HG03558 (cell line): ENCODE measurements at regions not wholly inside any gene's neighbourhood (a gene's known extent, or its start where the extent isn't known, plus 50 kb on each side); places are given as distances from the start of the nearest gene placed in this dataset.
"Not testable (repeated sequence)": the region's sequence is repeated elsewhere in the genome, so short reads cannot be mapped to it uniquely, and the experiment has no call there.

Source experiments
- ATAC-seq: cut with Tn5 transposase; IDR thresholded peaks from one replicate; pipeline ENCODE4 v1.9.1; 2021; ENCODE audit warnings: moderate number of reproducible peaks; ENCODE audit not compliant: unreplicated experiment; ENCODE audit errors: extremely low read depth

DNA sequence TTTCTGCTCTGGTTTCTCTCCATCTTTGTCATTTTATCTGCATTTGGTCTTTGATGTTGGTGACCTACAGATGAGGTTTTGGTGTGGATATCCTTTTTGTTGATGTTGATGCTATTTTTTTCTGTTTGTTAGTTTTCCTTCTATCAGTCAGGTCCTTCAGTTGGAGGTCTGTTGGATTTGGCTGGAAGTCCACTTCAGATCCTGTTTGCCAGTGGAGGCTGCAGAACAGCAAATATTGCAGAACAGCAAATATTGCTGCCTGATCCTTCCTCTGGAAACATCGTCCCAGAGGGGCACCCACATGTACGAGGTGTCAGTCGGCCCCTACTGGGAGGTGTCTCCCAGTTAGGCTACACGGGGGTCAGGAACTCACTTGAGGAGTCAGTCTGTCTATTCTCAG is 265.4 kb upstream of the SYNCRIP start:
- ATAC-seq = not testable (repeated sequence)

DNA sequence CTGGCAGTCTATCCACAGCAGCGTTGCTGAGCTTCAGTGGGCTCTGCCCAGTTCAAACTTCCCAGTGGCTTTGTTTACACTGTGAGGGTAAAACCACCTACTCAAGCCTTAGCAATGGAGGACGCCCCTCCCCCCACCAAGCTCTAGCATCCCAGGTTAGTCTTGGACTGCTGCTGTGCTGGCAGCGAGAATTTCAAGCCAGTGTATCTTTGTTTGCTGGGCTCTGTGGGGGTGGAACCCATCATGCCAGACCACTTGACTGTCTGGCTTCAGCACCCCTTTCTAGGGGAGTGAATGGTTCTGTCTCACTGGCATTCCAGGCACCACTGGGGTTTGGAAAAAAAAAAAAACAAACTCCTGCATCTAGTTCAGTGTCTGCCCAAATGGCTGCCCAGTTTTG is 249.7 kb upstream of the SYNCRIP start:
- no peak for ATAC-seq

- no peak for ATAC-seq
These were observed 244.8 kb upstream of the SYNCRIP start for GRCh38 chr6:85887461-85887860.

DNA sequence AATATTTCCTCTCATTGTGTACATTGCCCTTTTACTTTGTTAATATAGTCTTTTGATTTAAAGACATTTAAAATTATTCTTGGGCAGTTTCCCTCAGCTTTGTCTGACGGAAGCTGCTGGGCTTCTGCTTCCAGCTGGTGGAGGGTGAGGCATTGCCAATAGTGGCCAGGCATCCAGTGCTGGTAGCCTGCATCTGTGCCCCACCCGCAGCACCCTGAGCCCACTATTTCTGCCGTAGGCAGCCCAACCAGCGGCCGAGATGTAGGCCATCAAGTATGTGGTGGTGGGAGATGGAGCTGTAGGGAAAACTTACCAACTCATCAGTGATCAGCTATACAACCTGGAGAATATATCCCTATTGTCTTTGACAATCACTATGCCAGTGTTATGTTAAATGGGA is 226.0 kb upstream of the SYNCRIP start:
- ATAC-seq = no peak

GRCh38 chr6:85867595-85867994 is 224.9 kb upstream of the SYNCRIP start:
- no peak for ATAC-seq

DNA sequence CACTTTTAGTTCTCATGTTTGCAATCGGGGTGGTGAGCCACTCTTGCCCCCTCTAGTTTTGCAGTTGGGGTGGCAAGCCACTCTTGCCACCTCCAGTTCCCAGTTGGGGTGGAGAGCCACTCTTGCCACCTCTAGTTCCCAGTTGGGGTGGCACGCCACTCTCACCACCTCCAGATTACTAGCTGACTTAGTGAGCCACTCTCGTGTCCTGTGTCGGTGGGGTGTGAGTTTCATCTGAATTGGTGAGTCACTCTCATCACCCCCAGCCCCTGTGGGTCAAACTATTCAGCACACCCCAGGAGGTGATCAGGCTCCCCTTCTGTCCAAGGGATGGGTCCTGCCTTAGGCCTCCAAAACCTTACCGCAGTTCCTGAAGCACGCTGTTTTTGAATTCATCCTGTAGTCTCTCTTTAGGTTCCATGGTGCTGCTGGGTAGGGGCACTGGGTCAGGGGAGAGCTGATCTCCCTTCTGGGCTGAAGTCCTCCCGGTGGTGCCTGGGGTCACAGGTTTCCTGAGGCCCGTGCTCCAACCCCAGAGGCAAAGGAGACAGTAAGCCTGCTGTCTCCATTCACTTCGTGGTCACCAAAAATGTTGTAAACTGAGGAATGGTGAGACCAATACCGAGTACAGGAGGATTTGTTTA is 224.2 kb upstream of the SYNCRIP start:
- no peak for ATAC-seq

GRCh38 chr6:85866370-85866730 is 223.7 kb upstream of the SYNCRIP start:
- ATAC-seq = no peak

DNA sequence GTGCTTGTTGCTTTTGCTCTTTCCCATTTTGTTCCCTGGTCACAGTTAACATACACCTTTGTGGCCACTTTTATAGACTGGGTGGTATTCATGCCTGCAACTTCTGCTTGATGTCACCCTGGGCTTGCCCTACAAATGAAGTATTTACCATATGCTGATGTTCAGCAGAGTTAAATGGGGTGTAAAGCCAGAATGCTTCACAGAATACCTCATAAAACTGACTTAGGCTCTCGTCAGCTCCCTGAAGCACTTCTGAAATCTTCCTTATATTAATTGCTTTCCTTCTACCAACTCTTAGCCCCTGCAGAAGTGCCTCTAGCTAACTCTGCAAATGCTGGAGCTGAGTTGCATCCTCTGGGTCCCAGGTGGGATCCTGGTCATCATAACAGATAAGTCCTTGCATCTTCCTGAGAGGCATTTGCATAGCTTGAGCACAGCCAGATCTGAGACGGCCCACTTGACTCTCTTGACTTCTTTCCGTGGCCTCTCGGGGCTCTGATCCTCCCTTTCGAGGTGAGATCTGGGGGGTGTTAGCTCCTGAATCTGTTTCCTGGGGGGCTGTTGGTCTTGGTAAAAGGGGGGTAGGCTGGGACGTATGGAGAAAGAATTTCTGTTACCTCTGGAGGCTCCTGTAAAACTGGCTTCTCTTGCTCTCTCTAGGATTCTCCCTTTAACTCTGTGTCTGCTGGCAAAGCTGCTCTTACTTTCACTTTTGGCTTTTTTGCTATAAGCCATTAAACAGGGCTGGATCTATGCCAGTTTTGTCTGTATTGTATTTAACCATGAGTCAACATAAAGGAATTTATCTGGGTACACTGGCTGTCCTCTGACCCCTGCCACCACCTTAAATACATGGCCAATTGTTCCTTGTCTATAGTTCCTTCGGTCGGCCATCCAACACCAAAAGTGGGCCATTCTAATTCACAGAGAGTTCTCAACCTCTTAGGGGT is 223.0 kb upstream of the SYNCRIP start:
- ATAC-seq = no peak

- ATAC-seq = no peak
These were observed 222.0 kb upstream of the SYNCRIP start for GRCh38 chr6:85864453-85865401.

DNA sequence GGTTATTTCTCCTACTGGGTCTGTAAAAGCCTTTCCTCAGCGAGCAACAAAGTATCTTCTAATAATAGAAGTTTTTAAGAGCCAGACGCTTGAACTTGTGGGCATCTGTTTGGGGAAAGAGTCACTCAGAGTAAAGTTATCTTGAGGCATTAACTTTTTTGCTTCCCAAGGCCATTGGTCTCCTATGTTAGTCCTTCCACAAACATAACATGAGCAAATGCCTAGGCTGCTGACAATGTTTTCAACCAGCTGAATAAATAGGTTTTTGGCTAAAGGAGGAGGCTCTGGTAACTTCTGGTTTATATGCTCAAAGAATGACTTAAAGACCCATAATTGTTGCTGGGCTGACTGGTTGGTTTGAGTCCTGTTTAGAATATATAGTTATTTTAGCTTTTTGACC is 213.5 kb upstream of the SYNCRIP start:
- ATAC-seq = no peak

DNA sequence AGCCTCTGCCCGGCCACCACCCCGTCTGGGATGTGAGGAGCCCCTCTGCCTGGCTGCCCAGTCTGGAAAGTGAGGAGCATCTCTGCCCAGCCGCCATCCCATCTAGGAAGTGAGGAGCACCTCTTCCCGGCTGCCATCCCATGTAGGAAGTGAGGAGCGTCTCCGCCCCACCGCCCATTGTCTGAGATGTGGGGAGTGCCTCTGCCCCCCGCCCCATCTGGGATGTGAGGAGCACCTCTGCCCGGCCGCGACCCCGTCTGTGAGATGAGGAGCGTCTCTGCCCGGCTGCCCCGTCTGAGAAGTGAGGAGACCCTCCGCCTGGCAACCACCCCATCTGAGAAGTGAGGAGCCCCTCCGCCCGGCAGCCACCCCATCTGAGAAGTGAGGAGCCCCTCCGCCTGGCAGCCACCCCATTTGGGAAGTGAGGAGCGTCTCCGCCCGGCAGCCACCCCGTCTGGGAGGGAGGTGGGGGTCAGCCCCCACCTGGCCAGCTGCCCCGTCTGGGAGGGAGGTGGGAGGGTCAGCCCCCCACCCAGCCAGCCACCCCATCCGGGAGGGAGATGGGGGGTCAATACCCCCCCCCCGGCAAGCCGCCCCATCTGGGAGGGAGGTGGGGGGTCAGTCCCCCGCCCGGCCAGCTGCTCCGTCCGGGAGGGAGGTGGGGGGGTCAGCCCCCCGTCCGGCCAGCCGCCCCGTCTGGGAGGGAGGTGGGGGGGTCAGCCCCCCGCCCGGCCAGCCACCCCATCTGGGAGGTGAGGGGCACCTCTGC is 195.8 kb upstream of the SYNCRIP start:
- not testable (repeated sequence) for ATAC-seq

GRCh38 chr6:85828973-85829372 is 186.3 kb upstream of the SYNCRIP start:
- ATAC-seq = no peak

- ATAC-seq = no peak
These were observed 184.3 kb upstream of the SYNCRIP start for GRCh38 chr6:85826997-85827396.

- ATAC-seq = no peak
These were observed 181.6 kb upstream of the SYNCRIP start for GRCh38 chr6:85824329-85824728.

DNA sequence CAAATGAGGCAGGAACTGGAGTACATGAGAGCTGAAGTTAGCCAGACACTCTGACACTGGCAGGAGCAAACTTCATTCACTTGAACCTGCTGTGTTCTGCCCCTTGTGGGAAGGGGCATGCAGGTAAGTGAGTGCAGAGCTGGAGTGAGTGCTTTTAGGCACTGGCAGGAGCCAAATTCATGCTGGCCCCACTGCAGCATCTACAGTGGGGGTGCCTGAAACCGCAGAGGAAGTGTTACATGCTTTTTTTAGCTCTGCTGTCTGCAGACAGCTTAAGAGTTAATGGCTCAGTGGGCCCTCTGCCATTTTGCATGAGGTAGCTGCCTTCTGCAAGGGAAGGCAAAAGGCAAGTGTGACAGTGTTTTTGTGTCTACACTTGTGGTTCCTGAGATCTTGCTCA is 167.9 kb upstream of the SYNCRIP start:
- ATAC-seq = no peak

- ATAC-seq = no peak
These were observed 161.0 kb upstream of the SYNCRIP start for GRCh38 chr6:85803721-85804120.

DNA sequence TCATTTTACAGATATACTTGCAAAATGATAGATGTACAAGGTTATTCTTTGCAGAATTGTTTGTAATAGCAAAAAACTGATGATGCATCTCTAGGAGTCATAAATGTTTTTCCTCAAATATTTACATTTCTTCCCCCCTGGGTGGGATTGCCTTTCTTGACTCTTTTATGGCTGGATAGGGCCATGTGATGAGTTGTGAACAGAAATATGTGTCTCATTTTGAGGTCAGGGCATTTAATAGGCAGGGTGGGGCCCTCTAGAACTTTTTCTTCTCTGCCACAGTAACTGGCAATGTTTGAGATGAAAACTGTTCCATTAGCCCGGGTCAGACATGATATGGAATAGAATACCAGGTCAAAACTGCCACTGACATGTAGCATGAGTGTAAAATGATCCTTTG is 159.5 kb upstream of the SYNCRIP start:
- ATAC-seq = no peak

DNA sequence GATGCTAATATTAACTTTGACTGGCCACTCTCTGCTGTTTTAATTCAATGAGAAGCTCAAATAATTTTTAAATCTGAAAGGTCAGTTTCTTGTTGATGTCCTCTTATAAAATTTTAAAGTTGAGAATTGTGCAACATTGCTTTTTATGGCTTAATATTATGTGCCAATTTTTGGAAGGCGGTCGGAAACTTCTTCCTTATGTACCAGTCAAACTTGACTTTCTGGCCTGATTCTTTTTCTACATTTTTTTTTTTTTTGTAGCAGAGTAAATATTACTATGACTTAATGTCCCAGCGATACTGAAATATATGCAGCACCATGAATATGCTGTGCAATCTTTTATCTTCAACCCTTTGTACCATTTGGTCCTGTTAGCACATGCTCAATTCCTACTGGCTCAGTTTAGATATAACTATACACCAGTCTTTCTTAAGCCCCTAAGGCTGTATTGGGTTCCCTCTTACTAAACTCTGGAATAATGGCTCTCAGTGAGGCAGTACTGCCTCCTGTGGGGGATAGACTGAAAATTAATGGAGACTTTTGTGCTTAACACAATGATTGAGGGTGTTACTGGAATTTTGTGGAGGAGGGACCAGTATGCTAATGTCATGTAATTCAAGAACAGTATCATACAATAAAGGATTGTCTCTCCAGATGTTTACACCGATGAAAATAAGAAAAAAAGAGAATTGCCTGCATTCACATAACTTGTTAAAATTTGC is 156.4 kb upstream of the SYNCRIP start:
- no peak for ATAC-seq

DNA sequence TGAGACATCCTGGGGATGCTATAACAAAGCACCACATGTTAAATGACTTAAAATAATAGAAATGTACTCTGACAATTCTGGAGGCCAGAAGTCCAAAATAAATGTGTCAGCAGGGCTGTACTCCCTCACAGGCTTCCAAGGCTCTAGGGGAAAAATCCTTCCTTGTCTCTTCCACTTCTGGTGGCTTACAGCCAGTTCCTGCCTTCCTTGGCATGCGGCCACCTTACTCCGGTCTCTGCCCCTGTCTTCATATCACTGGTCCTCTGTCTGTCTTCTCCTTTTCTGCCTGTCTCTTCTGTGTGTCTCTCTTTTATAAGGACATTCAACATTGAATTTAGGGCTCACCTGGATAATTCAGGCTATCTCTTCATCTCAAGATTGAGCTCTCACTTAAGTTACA is 155.3 kb upstream of the SYNCRIP start:
- ATAC-seq = no peak
